ENCODE measurements at regions not wholly inside any gene's neighbourhood (a gene's known extent, or its start where the extent isn't known, plus 50 kb on each side); places are given as distances from the start of the nearest gene placed in this dataset.

GRCh38 chr1:189659731-189660130 is 817.9 kb downstream of the BRINP3 start:
- H3K27ac ChIP-seq = no peak overlapping the region
- TF ChIP-seq CTCF (IDR thresholded peaks at IDR 0.05) = no peak
- no peak for TF ChIP-seq ZFX (IDR thresholded peaks at IDR 0.05; ENCODE audit: borderline replicate concordance)

- TF ChIP-seq ZFX (IDR thresholded peaks at IDR 0.05; ENCODE audit: borderline replicate concordance) (no peak), CTCF (IDR thresholded peaks at IDR 0.05) (no peak)
- no peak overlapping the region for H3K27ac ChIP-seq
Observed at GRCh38 chr1:189662190-189662589, 815.5 kb downstream of the BRINP3 start.

GRCh38 chr1:189669846-189670245 is 807.8 kb downstream of the BRINP3 start:
- TF ChIP-seq ZFX (IDR thresholded peaks at IDR 0.05; ENCODE audit: borderline replicate concordance) = no peak
- no peak for TF ChIP-seq CTCF (IDR thresholded peaks at IDR 0.05)

GRCh38 chr1:189673217-189673616 is 804.4 kb downstream of the BRINP3 start:
- TF ChIP-seq CTCF (IDR thresholded peaks at IDR 0.05) (no peak), ZFX (IDR thresholded peaks at IDR 0.05; ENCODE audit: borderline replicate concordance) (no peak)
- no peak overlapping the region for H3K27ac ChIP-seq

More at GRCh38 chr1:189669846-189670245, 807.8 kb downstream of the BRINP3 start:
- H3K27ac ChIP-seq = no peak overlapping the region

GRCh38 chr1:189675712-189676244 is 801.9 kb downstream of the BRINP3 start:
- no peak overlapping the region for H3K27ac ChIP-seq
- TF ChIP-seq ZFX (IDR thresholded peaks at IDR 0.05; ENCODE audit: borderline replicate concordance) = no peak

- no peak overlapping the region for H3K27ac ChIP-seq
- peak; percentile 61 for TF ChIP-seq CTCF (IDR thresholded peaks at IDR 0.05)
- TF ChIP-seq ZFX (IDR thresholded peaks at IDR 0.05; ENCODE audit: borderline replicate concordance) = no peak
Observed at GRCh38 chr1:189678779-189679178, 798.9 kb downstream of the BRINP3 start.

- TF ChIP-seq CTCF (IDR thresholded peaks at IDR 0.05) = no peak
- no peak for TF ChIP-seq ZFX (IDR thresholded peaks at IDR 0.05; ENCODE audit: borderline replicate concordance)
- H3K27ac ChIP-seq = peak overlapping the region; percentile 67
Observed at GRCh38 chr1:189681252-189681919, 796.3 kb downstream of the BRINP3 start.

Data from 22Rv1 (cell line).